HG03060 (cell line): ENCODE measurements at regions not wholly inside any gene's neighbourhood (a gene's known extent, or its start where the extent isn't known, plus 50 kb on each side); places are given as distances from the start of the nearest gene placed in this dataset.
"Not testable (repeated sequence)": the region's sequence is repeated elsewhere in the genome, so short reads cannot be mapped to it uniquely, and the experiment has no call there.

ENCODE experiments used
- ATAC-seq: cut with Tn5 transposase; IDR thresholded peaks from one replicate; pipeline ENCODE4 v1.9.1; 2021; ENCODE audit warnings: low read depth, moderate number of reproducible peaks; ENCODE audit not compliant: unreplicated experiment

GRCh38 chr7:11988186-11988585, 156.2 kb upstream of the THSD7A start:
- no peak for ATAC-seq

GRCh38 chr7:12002428-12002827, 170.4 kb upstream of the THSD7A start:
- no peak for ATAC-seq

- ATAC-seq, result no peak
These were observed 172.6 kb upstream of the THSD7A start for GRCh38 chr7:12004581-12004980.

DNA sequence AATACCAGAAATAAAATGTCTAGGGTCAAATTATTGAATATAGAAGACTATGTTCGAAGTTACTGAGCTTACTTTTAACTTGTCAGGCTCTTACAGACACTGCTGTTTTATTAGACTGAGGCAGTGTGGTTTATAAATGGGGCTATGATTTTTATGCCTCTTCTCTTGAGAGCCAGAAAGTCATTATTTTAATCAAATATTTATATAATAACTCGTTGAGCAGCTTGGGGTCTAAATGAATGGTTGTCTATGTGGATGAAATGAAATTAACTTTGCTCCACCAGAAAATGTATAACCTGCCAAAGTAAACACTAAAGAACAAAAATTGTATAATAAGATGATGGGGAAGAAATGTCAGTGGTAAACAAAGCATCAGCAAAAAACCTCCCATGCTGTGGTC, 175.6 kb upstream of the THSD7A start:
- ATAC-seq, result no peak

GRCh38 chr7:12013983-12014382, 182.0 kb upstream of the THSD7A start:
- ATAC-seq, result no peak

- no peak for ATAC-seq
These were observed 184.4 kb upstream of the THSD7A start for GRCh38 chr7:12016439-12016838.

DNA sequence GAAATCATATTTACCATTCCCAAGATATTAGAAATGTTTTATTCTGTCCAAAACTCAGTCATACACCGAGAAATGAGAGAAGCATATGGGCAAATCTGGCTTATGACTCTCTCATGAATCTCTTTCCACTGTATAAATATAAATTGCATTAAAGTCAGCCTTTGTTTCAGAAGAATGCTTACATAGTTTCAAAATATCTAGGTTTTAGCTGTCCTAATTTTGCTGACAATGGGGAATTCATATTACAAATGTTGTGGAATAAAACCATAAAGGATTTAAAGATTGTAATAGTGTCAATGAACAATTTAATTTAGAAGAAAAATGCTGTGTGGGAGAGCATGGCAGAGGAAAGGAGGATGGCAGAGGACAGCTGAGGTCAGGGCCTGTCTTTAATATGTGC, 185.0 kb upstream of the THSD7A start:
- no peak for ATAC-seq

DNA sequence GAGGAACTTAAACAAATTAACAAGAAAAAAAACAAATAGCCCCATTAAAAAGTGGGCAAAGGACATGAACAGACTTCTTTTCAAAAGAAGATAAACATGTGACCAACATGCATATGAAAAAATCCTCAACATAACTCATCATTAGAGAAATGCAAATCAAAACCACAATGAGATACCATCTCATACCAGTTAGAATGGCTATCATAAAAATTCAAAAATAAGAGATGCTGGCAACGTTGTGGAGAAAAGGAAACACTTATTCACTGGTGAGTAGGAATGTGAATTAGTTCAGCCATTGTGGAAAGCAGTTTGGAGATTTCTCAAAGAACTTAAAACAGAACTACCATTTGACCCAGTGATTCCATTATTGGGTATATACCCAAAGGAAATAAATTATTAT, 189.1 kb upstream of the TMEM106B start:
- not testable (repeated sequence) for ATAC-seq

- no peak for ATAC-seq
These were observed 185.8 kb upstream of the TMEM106B start for GRCh38 chr7:12025246-12025645.

- ATAC-seq, result no peak
These were observed 182.6 kb upstream of the TMEM106B start for GRCh38 chr7:12028508-12028907.

GRCh38 chr7:12030116-12030515, 181.0 kb upstream of the TMEM106B start:
- no peak for ATAC-seq

- ATAC-seq, result no peak
These were observed 179.9 kb upstream of the TMEM106B start for GRCh38 chr7:12031186-12031585.

DNA sequence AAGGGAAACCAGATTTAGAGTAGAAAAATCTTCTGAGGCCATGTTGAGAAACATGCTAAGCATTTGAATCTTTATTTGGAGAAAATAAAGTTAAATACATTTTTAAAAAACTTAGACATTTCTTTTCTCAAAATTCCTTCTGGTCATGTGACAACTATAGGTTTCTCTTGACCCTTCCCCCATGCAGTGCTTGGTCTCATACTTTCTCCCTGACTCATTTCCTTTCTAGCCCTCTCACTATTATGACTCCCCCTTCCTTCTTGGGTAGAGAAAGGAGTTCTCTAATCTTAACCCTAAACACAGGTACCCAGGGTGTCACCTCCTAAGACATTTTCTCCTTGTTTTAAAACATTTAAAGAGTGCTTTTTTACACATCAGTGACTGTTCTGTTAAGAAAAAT, 179.5 kb upstream of the TMEM106B start:
- no peak for ATAC-seq

GRCh38 chr7:12032146-12032545, 178.9 kb upstream of the TMEM106B start:
- ATAC-seq, result no peak

DNA sequence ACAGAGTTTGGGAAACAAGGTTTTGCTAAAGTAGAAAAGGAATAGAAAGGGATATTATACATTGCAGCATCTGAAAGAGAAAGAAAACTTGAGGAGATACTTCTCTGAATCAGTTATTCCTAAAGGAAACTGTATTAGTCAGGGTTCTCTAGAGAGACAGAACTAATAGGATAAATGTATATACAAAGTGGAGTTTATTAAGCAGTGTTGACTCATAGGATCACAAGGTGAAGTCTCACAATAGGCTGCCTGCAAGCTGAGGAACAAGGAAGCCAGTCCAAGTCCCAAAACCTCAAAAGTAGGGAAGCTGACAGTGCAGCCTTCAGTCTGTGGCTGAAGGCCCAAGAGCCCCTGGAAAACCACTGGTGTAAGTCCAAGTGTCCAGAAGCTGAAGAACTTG, 167.6 kb upstream of the TMEM106B start:
- not testable (repeated sequence) for ATAC-seq

DNA sequence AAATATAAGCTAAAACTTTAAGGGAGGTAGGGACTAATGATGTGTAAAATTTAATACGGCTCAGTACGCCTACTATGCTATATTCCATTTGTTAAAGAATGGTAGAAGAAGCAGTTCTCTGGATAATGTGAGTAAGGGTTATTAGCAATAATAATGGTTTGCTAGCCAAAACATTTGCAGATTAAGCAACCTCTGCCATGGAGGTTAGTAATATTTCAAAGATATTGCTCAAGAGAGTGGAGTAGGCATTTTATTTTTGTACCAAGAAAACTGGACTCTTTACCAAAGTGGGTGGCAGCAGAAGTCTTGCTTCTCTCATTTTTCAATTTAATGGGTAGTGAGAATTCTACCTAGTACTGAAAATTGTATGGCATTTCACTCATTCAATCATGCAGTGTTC, 158.9 kb upstream of the TMEM106B start:
- ATAC-seq, result no peak

GRCh38 chr7:12053561-12053960, 157.5 kb upstream of the TMEM106B start:
- no peak for ATAC-seq

- ATAC-seq, result no peak
These were observed 156.3 kb upstream of the TMEM106B start for GRCh38 chr7:12054830-12055229.

- no peak for ATAC-seq
These were observed 154.7 kb upstream of the TMEM106B start for GRCh38 chr7:12056381-12056780.

DNA sequence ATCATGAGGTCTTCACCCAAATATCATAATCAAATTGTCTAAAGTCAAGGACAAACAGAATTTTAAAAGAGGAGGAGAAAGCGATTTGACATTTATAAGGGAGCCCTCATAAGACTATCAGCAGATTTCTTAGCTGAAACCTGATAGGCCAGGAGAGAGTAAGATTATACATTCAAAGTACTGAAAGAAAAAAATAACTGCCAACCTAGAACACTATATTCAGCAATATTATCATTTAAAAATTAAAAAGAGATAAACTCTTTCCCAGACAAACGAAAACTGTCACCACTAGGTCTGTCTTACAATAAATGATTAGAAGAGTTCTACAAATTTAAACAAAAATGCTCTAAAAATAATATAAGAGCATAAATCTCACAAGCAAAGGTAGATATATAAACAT, 154.1 kb upstream of the TMEM106B start:
- no peak for ATAC-seq

DNA sequence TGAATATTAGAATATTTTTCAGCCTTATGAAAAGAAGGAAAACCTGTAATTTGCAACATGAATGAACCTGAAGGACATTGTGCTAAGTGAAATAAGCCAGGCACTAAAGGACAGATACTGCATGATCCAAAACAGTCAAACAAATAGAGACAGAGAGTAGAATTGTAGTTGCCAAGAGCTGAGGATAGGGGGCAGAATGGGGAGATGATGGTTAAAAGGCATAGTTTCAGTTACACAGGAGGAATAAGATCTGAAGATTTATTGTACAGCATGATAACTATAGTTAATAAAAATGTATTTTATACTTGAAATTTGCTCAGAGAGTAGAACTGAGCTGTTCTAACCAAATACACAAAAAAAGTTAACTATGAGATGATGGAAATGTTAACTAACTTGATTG, 149.0 kb upstream of the TMEM106B start:
- ATAC-seq, result no peak

- ATAC-seq, result no peak
These were observed 146.4 kb upstream of the TMEM106B start for GRCh38 chr7:12064586-12065127.

GRCh38 chr7:12066004-12066403, 145.1 kb upstream of the TMEM106B start:
- no peak for ATAC-seq
